Esophagus squamous epithelium (tissue), 4 donors: ENCODE measurements at regions not wholly inside any gene's neighbourhood (a gene's known extent, or its start where the extent isn't known, plus 50 kb on each side); places are given as distances from the start of the nearest gene placed in this dataset.

ENCODE experiments used
- CTCF ChIP-seq, 6 experiments: fragments of 450-650 bp in 4 of 6; fragments of 200-600 bp in 2 of 6; sonication (generic) in 2 of 6; IDR thresholded peaks; one replicate each; pipeline ENCODE4 v1.5.1; 2016 to 2019; ENCODE audit warnings: antibody characterized with exemption in 6 of 6, mild to moderate bottlenecking in 4 of 6, moderate library complexity in 4 of 6
- POLR2A ChIP-seq, 4 donors: fragments of 450-650 bp; IDR thresholded peaks; one replicate each; pipeline ENCODE4 v1.6.1; 2017; ENCODE audit warnings: antibody characterized with exemption in 4 of 4, mild to moderate bottlenecking in 4 of 4, moderate library complexity in 3 of 4

GRCh38 chr5:167285591-167285990 lies 1005.9 kb upstream of the WWC1 start:
- TF ChIP-seq CTCF (IDR thresholded peaks at IDR 0.05) (no peak), POLR2A (IDR thresholded peaks at IDR 0.05) (no peak)
